ENCODE measurements at regions not wholly inside any gene's neighbourhood (a gene's known extent, or its start where the extent isn't known, plus 50 kb on each side); places are given as distances from the start of the nearest gene placed in this dataset.
A peak's percentile ranks its signal among the peaks of the same experiment; 100 is the strongest.

DNA sequence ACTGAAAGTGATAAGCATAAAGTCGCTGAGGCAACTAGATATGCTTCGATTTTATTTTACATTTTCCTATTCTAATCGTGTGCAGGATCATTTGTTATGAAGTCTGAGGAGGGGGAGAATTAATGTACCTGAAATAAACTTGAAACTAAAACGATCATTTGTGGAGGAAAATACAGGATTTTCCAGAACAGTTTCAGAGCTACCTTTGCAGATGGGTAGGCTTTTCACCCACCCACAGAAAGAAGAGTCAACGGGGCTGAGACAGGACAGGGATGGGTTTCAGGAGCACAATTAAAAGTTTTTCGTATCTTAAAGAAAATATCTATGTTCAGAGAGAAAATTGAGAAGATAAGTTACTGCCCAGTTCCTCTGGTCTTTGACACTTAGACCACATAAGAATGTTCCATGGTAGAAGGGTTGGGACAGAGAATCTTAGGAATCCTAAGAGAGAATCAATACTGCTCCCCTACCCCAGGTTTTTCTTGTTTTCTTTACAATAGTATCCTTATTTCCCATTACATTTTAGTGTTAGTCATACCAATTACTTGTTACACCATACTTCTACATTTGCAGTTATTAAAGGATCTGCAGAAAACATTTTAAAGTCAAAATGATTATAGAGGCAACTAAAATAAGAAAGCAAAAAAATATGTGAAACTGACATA lies 211.4 kb downstream of the DEPDC1B start:
- TF ChIP-seq POLR2A (IDR thresholded peaks at IDR 0.05) (no peak), EP300 (IDR thresholded peaks at IDR 0.05; ENCODE audit: low read depth) (no peak), POLR2AphosphoS5 (IDR thresholded peaks at IDR 0.05) (no peak)
- TF ChIP-seq, protein P1, sequence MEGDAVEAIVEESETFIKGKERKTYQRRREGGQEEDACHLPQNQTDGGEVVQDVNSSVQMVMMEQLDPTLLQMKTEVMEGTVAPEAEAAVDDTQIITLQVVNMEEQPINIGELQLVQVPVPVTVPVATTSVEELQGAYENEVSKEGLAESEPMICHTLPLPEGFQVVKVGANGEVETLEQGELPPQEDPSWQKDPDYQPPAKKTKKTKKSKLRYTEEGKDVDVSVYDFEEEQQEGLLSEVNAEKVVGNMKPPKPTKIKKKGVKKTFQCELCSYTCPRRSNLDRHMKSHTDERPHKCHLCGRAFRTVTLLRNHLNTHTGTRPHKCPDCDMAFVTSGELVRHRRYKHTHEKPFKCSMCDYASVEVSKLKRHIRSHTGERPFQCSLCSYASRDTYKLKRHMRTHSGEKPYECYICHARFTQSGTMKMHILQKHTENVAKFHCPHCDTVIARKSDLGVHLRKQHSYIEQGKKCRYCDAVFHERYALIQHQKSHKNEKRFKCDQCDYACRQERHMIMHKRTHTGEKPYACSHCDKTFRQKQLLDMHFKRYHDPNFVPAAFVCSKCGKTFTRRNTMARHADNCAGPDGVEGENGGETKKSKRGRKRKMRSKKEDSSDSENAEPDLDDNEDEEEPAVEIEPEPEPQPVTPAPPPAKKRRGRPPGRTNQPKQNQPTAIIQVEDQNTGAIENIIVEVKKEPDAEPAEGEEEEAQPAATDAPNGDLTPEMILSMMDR (IDR thresholded peaks at IDR 0.05), result no peak
- no peak for DNase-seq
- Histone ChIP-seq H3K4me3 (peak overlapping the region in 3 of 4 donors; percentile 12 to 25 (median 16)), H3K27ac (peak overlapping the region; percentile 40 to 69 (median 66)), H3K4me1 (no peaks in the 10 kb centered on the region), H3K36me3 (no peaks in the 10 kb centered on the region), H3K27me3 (no peaks in the 10 kb centered on the region), H3K9me3 (no peaks in the 10 kb centered on the region)
- intact Hi-C loops (cut with DNase I; ENCODE audit: low total_unique reads) (no loop called here), in situ Hi-C loops (cut with MboI; ENCODE audit: low pct_ligation_motif_present in 1 of 4, low pct_unique_long_range_greater_than_20kb in 1 of 4, low sequenced_read_pairs in 3 of 4) (no loop called here)
- WGBS, 2 donors (ENCODE audit: low coverage in 1 of 2), result 47 to 59% methylated on average over 6 of the region's 6 CpGs

DNA sequence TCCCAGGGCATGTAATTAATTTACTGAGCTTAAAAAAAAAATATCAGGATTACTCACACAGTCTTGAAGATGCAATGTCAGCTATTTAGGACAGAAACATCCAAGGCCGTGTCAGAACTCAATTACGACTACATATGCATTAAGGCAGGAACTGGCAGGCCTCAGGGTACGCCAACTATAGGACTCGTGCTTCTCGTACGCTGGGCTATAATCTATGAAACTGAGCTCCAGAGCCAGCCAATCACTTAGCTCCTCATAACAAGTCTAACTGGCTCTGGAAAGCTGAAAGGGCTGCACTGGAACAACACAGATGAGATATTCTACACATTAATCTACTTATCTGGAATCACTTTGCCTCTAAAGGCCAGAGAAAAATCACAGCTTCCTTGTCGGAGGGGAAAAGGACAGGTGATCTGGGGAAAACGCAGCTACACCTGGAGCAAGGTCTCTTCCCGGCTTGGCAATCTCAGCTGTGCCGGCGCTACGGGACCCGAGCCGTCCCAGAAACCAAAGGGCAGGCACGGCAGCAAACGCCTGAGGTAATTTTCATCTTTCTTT lies 212.0 kb downstream of the DEPDC1B start:
- intact Hi-C loops (cut with DNase I; ENCODE audit: low total_unique reads) (no loop called here), in situ Hi-C loops (cut with MboI; ENCODE audit: low pct_ligation_motif_present in 1 of 4, low pct_unique_long_range_greater_than_20kb in 1 of 4, low sequenced_read_pairs in 3 of 4) (no loop called here)
- Histone ChIP-seq H3K9me3 (no peaks in the 10 kb centered on the region), H3K27ac (peak overlapping the region; percentile 40 to 69 (median 66)), H3K27me3 (no peaks in the 10 kb centered on the region), H3K36me3 (no peaks in the 10 kb centered on the region), H3K4me3 (peak overlapping the region in 3 of 4 donors; percentile 12 to 25 (median 16)), H3K4me1 (no peaks in the 10 kb centered on the region)
- WGBS, 2 donors (ENCODE audit: low coverage in 1 of 2), result 53 to 57% methylated on average over 15 to 16 of the region's 16 CpGs
- peak; percentile 52 for DNase-seq
- TF ChIP-seq, protein P1 (IDR thresholded peaks at IDR 0.05), result no peak

DNA sequence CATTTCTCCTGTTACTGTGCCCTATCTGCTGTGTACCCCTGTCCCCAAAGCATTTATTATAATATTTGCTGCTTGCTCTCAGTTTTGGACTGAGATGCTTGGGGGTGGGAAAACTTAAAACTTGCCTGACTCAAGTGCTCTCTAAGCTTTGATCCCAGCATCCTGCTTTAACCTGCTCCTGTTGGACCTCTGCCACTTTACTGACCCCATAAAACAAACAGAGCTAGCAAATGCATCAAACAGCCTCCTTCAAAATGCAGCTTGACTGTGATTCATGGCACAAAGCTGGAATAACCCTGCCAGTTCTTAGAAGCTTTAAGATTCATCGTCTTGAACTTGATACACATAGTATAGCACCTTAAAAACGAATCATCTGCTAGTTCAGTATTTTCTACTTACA lies 212.5 kb downstream of the DEPDC1B start:
- WGBS, 2 donors (ENCODE audit: low coverage in 1 of 2), result 13 to 30% methylated on average over 2 of the region's 2 CpGs
- H3K9me3 ChIP-seq, result no peaks in the 10 kb centered on the region
- DNase-seq, result no peak
- TF ChIP-seq POLR2AphosphoS5 (IDR thresholded peaks at IDR 0.05) (no peak), POLR2A (IDR thresholded peaks at IDR 0.05) (no peak), EP300 (IDR thresholded peaks at IDR 0.05; ENCODE audit: low read depth) (no peak)
- TF ChIP-seq, protein P1 (IDR thresholded peaks at IDR 0.05), result no peak
- intact Hi-C loops (cut with DNase I; ENCODE audit: low total_unique reads) (no loop called here), in situ Hi-C loops (cut with MboI; ENCODE audit: low pct_ligation_motif_present in 1 of 4, low pct_unique_long_range_greater_than_20kb in 1 of 4, low sequenced_read_pairs in 3 of 4) (no loop called here)
- H3K4me1 ChIP-seq, result no peaks in the 10 kb centered on the region
- H3K4me3 ChIP-seq, result no peak overlapping the region
- no peaks in the 10 kb centered on the region for H3K36me3 ChIP-seq
- H3K27ac ChIP-seq, result peak overlapping the region in 3 of 4 donors; percentile 63 to 69 (median 69)
- no peaks in the 10 kb centered on the region for H3K27me3 ChIP-seq

DNA sequence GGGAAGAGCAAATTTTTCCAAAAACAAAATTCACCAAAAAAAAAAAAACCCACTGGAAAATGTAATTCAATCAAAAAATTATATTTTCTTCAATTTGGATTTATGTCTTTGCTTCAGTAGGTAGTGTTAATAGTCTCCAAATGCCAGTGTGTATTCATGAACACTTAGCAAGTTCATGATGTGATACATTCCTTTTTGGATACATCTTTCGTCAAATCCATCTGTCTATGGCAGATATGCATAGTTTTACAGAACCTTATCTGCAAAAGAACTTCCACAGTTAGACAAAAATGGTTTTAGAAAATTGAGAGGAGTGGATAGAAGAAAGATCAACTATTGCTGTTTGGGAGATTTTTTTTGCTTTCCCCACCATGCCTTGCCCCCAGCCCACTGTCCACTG lies 214.6 kb downstream of the DEPDC1B start:
- no peak for DNase-seq
- TF ChIP-seq, protein P1 (IDR thresholded peaks at IDR 0.05), result no peak
- TF ChIP-seq EP300 (IDR thresholded peaks at IDR 0.05; ENCODE audit: low read depth) (no peak), POLR2A (IDR thresholded peaks at IDR 0.05) (no peak), POLR2AphosphoS5 (IDR thresholded peaks at IDR 0.05) (no peak)
- Histone ChIP-seq H3K27me3 (no peaks in the 10 kb centered on the region), H3K9me3 (no peaks in the 10 kb centered on the region), H3K4me3 (no peak overlapping the region), H3K4me1 (no peaks in the 10 kb centered on the region), H3K27ac (no peak overlapping the region), H3K36me3 (no peaks in the 10 kb centered on the region)
- 93 to 100% methylated on average over 1 of the region's 1 CpG for WGBS, 2 donors (ENCODE audit: low coverage in 1 of 2)
- intact Hi-C loops (cut with DNase I; ENCODE audit: low total_unique reads) (no loop called here), in situ Hi-C loops (cut with MboI; ENCODE audit: low pct_ligation_motif_present in 1 of 4, low pct_unique_long_range_greater_than_20kb in 1 of 4, low sequenced_read_pairs in 3 of 4) (no loop called here)

Data from transverse colon (tissue), 4 donors.